Left lobe of liver (tissue), 2 donors: ENCODE measurements at regions not wholly inside any gene's neighbourhood (a gene's known extent, or its start where the extent isn't known, plus 50 kb on each side); places are given as distances from the start of the nearest gene placed in this dataset.

ENCODE experiments used
- ATAC-seq: fragments of 200-7000 bp; cut with Tn5 transposase; one replicate; pipeline ENCODE4 v1.9.1; 2020; ENCODE audit warnings: mild to moderate bottlenecking, moderate library complexity
- DNase-seq: peaks from one replicate; pipeline ENCODE4 v3.0.0-alpha.2; 2020; ENCODE audit warnings: low spot score
- donor health status: DM: no; HTN: no; CAD: no; lungs with moderate emphysema.
- donor health status: DM: no; HTN: yes; CAD: no.

- DNase-seq: no peak
- no peak for ATAC-seq
Measured at GRCh38 chr12:33323823-33324222, 115.8 kb downstream of the SYT10 start.

DNA sequence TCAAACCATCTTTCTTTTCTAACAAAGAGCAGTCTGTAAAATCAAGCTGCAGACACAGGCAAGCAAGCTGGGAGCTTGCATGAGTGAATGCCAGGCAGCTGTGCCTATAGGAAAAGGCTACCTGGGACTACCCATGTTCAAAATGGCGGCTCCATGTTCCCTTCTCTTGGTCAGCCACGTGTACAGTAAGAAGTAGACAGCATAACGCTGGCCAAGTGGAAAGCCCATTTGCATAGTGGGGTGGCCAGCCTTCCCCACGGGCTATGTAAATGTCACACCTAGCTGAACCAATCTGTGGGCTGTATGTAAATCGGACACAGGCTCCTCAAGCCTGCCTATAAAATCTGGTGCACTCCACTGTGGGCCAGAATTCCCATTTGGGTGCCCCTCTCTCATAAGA, 117.1 kb downstream of the SYT10 start:
- DNase-seq (no peak), ATAC-seq (no peak)

DNA sequence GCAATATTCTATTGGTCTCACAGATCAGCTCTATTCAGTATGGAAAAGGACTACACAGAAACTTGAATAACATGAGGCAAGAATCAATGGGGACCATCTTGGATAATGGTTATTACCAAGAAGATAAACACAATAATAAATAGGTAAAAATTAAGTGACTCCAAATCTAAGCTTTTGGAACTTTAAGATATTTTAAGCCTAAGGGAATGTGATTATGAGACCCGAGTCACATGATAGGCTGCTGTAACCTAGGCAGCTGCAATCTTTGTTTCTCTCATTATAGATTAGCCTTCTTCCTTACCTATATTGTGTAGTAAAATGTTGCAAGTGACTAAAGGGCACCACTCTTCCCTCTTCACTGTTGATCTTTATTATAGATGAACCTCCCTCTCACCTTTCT, 121.9 kb downstream of the SYT10 start:
- no peak for DNase-seq
- no peak for ATAC-seq

GRCh38 chr12:33314223-33314622, 125.4 kb downstream of the SYT10 start:
- no peak for DNase-seq
- ATAC-seq: no peak

DNA sequence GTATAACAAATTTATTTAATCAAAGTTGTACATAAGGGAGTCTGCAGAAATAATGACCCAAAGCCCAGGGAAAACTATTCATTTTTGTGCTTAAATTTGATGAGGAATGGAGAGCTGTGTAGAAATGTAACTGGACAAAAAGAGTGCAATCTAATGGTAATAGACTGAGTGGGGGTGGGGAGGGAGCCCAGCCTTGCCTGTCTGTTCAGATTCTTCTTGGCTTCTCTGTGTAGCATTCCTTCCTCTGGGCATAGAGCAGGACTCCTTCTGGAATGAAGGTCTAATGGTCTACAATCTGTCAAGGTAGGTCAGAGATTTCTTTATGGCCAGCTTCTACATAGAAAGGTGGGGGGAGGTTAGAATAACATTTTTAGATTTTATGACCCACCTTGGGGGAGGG, 126.1 kb downstream of the SYT10 start:
- DNase-seq (no peak), ATAC-seq (no peak)

DNA sequence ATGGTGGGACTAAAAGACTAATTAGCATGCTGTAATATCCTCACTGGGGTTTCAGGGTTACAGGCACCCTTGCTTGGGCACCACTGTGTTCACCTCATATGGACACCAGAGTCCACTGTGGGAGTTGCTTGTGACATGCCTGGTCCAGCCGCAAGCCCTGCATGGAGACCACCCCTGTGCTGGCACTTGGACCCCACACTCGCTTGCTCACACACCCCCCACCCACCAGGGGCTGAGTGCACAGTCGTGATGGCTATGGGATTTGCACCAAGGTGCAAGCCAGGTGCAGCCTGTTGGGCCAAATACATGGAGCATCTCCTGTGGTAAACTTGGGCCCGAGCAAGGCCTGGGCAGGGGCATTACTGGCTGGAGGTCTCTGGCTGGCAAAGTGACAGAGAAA, 129.1 kb downstream of the SYT10 start:
- ATAC-seq: no peak

DNA sequence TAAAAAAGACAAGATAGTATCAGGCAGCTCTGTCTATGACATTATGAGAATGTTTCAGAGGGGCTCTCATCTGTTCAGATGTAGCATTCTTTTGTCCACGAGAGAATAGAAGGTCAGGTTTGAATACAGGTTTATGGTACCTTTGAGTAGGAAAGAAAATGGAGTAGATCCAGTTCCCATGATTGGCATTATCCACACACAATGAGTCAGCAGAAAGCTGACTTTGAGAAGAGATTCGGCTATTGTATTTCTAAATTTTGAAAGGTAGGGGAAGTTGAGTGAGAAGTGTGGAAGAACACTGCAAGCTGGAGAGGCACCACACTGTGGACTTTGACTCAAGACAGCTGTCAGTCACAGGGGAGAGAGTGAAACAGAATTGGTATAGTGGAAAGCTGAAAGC, 135.4 kb downstream of the SYT10 start:
- DNase-seq (no peak), ATAC-seq (no peak)

More for the DNA sequence above, 129.1 kb downstream of the SYT10 start:
- DNase-seq: no peak

GRCh38 chr12:33296529-33296928, 143.1 kb downstream of the SYT10 start:
- ATAC-seq (no peak), DNase-seq (no peak)

DNA sequence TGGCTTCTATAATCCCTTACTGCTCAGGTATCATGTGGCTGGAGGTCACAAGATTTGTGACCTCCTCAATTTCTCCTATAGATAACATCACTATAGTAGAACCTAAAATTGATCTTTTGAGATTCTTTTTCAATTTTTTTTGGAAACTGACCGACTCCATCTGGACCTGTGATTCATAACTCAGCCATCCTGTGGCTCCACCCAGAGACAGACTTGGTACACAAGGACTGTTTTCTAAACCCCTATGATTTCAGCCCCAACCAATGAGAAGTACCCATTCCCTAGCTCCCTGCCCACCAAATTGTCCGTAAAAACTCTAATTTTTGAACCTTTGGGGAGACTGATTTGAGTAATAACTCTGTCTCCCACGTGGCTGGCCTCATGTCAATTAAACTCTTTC, 148.9 kb downstream of the SYT10 start:
- DNase-seq: no peak
- ATAC-seq: no peak

DNA sequence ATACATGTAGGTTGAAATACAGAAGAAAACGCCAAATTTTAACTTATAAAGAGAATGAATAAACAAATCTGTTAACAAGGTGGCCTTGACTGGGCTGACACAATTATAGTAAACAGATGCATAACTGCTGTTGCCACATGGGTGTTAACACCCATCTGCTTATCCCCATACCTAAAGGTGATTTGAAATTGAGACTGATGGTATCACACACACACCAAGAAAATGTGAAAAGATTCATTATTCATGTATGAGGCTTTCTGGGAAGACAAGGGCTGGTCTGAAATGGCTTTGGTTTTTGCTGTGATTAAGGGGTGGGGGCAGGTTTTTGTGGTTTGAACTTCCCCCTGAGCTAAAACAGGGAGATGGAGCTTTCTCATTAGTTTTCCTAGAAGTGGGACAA, 156.6 kb downstream of the SYT10 start:
- DNase-seq (no peak), ATAC-seq (no peak)

- ATAC-seq: no peak
Measured at GRCh38 chr12:33277376-33277775, 162.2 kb downstream of the SYT10 start.

DNA sequence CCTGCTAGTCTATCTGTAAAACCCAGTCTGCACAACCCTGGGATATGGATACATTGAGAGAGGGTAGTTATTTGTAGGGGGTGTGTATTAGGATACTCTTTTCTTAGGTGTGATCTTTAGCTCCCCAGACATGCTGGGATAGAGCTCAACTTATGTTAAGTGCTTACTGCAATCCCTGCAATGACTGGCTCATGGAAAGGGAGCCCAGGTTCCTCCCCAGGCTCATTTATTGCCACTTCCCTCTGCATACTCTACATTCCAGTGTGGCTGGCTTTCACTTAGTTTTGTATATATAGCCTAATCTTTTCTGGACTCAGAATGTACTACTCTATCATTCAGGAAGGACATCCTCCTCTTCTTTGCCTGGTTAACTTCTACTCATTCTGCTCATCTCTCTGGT, 172.0 kb downstream of the SYT10 start:
- DNase-seq: no peak
- no peak for ATAC-seq

More at GRCh38 chr12:33277376-33277775, 162.2 kb downstream of the SYT10 start:
- DNase-seq: no peak

- DNase-seq: no peak
- no peak for ATAC-seq
Measured at GRCh38 chr12:33265900-33266299, 173.7 kb downstream of the SYT10 start.

DNA sequence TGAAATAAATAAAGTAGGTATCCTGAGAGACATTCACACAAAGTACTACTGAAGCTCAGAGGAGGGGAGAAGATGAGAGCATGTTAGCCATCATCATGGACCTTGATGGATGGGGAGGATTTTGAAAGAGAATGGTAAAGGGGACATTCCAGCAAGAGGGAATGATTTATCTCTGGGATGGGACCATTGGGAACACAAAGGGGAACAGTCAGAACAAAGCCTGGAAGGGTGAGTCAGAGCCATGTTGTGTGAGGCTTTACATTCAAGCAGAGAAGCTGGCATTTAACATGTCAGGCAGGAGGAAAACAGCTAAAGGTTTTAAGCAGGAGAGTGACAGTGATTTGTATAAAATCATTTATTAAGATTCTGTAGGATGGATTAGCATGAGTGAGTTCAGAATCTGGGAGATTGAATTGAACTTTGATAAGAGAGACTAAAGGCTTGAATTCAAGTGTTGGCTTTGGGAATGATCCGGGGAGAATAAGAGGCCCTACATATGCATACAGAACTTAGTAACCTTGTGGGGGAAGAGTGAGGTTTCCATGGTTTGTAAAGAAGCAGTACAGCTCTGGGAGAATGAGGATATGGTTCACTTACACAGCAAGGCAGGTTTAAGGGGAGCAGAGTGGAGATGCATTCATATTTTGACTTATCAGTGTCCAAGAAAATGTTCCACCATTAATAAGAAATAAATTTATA, 174.4 kb downstream of the SYT10 start:
- ATAC-seq (no peak), DNase-seq (no peak)

GRCh38 chr12:33253178-33253577, 186.4 kb downstream of the SYT10 start:
- no peak for DNase-seq
- no peak for ATAC-seq

- DNase-seq (no peak), ATAC-seq (no peak)
Measured at GRCh38 chr12:33251548-33251947, 188.1 kb downstream of the SYT10 start.

- no peak for ATAC-seq
- DNase-seq: no peak
Measured at GRCh38 chr12:33248364-33248763, 191.3 kb downstream of the SYT10 start.

DNA sequence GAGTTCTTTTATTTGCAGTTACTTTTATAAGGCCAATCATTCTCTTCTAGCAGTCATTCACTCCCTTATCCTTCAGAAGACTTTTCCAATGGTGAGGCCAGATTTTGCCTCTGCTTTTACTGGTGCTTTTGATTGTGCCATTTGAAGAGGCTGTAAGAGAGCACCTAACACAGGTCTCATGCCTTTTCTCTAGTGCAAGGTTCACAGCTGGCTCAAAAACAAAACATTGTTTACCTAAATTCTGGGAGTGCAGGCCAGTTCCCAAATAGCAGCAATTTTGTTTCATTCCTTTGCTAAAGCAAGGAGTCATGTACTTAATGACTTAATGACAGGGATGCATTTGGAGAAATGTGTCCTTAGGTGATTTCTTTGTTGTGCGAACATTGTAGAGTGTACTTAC, 192.0 kb downstream of the SYT10 start:
- ATAC-seq: no peak

GRCh38 chr12:33245434-33245833, 194.2 kb downstream of the SYT10 start:
- DNase-seq: no peak
- ATAC-seq: no peak

More for the DNA sequence above, 192.0 kb downstream of the SYT10 start:
- DNase-seq: no peak

DNA sequence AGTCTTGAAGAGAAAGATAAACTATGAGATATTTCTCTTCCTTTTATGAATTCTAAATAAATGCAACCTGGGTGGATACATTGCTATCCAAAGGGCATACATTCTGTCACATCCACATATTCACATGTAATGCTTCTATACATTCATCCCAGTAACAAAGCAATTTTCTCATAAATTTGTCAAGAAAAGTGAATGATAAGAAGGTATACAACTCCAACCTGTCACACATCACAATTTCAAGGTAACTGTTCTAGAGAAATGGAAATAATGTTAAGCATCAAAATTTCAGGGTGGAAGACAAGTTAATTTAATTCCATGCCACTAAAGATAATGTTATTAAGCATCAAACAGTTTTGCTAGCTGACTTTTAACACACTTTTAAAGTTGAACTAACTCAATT, 212.9 kb downstream of the SYT10 start:
- DNase-seq (no peak), ATAC-seq (no peak)

- ATAC-seq (no peak), DNase-seq (no peak)
Measured at GRCh38 chr12:33223956-33224355, 215.7 kb downstream of the SYT10 start.

GRCh38 chr12:33222357-33222756, 217.3 kb downstream of the SYT10 start:
- no peak for DNase-seq

DNA sequence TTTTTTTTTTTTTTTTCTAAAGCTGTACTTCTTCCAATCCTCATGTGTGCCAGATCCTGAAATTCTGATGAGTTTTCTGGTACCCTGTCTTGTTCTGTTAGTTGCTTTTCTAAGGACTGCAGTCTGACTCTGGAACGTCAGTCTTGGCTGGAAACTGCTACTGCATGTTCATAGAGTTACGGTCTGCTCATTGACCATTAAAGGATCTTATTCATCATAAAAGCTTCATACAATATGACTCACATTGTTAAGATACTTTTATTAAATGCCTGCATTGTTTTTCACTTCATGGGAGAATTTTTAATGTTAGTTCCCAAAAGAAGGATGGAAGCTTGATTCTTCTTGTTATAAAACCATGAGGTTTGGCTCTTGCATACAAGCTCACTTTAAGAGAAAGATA, 233.6 kb downstream of the SYT10 start:
- no peak for DNase-seq

More at GRCh38 chr12:33222357-33222756, 217.3 kb downstream of the SYT10 start:
- no peak for ATAC-seq

More for the DNA sequence above, 233.6 kb downstream of the SYT10 start:
- ATAC-seq: no peak
